ENCODE measurements at regions not wholly inside any gene's neighbourhood (a gene's known extent, or its start where the extent isn't known, plus 50 kb on each side); places are given as distances from the start of the nearest gene placed in this dataset.

DNA sequence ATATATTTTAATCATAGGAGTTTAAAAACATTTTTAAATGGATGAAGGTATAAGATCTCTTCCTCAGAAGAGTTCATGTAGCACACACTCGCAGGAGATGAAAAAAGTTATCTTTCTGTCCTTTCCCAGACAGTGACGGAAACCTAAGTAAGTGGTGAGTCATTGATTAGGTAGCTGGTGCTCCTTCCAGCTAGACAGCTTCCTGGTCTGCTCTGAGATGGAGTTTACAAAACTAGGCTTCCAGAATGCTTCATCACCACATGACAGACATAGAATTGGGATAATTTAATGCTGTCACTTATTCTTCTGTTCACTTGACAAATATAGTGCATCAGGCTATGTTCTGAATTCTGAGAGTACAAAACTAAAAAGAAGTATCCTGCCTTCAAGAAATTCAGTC is 2393.0 kb upstream of the C9orf72 start:
- Histone ChIP-seq H3K36me3 (no peaks in the 10 kb centered on the region), H3K9me3 (ENCODE audit: low read depth) (no peaks in the 10 kb centered on the region), H3K4me3 (no peak overlapping the region), H3K79me2 (ENCODE audit: low read depth) (no peaks in the 10 kb centered on the region), H3K9ac (no peak overlapping the region), H3F3A (ENCODE audit: low read depth) (no peaks in the 10 kb centered on the region), H3K27me3 (no peaks in the 10 kb centered on the region), H3K4me2 (no peak overlapping the region), H3K4me1 (no peaks in the 10 kb centered on the region), H3K27ac (no peak overlapping the region), H4K20me1 (ENCODE audit: low read depth) (no peaks in the 10 kb centered on the region), H2AFZ (replicated peaks) (no peak overlapping the region)
- Mint-ChIP-seq H3K4me1 (no peaks in the 10 kb centered on the region), H3K9me3 (peaks cover 2% of the 10 kb centered on the region), H3K27me3 (ENCODE audit: insufficient read depth, low read depth) (peaks cover 3% of the 10 kb centered on the region), H3K27ac (no peak overlapping the region), H3K36me3 (no peaks in the 10 kb centered on the region), H3K4me3 (no peak overlapping the region)
- no peak for DNase-seq (ENCODE audit: low spot score)
- TF ChIP-seq, protein P1, sequence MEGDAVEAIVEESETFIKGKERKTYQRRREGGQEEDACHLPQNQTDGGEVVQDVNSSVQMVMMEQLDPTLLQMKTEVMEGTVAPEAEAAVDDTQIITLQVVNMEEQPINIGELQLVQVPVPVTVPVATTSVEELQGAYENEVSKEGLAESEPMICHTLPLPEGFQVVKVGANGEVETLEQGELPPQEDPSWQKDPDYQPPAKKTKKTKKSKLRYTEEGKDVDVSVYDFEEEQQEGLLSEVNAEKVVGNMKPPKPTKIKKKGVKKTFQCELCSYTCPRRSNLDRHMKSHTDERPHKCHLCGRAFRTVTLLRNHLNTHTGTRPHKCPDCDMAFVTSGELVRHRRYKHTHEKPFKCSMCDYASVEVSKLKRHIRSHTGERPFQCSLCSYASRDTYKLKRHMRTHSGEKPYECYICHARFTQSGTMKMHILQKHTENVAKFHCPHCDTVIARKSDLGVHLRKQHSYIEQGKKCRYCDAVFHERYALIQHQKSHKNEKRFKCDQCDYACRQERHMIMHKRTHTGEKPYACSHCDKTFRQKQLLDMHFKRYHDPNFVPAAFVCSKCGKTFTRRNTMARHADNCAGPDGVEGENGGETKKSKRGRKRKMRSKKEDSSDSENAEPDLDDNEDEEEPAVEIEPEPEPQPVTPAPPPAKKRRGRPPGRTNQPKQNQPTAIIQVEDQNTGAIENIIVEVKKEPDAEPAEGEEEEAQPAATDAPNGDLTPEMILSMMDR (IDR thresholded peaks at IDR 0.05), result no peak
- TF ChIP-seq EZH2phosphoT487 (IDR thresholded peaks at IDR 0.05) (no peak), EZH2 (IDR thresholded peaks at IDR 0.05) (no peak)

DNA sequence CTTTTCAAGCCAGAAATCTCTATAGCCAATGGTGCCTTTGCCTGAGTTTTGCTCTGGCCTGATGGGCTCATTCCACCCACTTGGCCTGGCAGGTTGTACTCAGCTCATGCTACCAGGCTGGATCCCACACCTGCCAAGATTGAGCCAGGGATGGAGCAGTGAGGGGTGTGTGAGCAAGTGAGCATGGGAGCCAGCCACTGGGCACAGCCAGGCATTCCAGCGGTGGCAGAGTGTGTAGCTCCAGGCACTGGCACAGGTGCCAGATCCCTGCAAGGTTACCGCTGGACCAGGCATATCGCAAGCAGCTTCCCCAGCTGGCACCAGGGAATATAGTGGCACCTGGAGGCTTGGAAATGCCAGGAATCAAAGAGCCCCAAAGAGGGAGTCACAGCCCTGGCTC is 2395.6 kb upstream of the C9orf72 start:
- Histone ChIP-seq H3K36me3 (no peaks in the 10 kb centered on the region), H2AFZ (replicated peaks) (no peak overlapping the region), H3K4me2 (no peak overlapping the region), H3F3A (ENCODE audit: low read depth) (no peaks in the 10 kb centered on the region), H3K79me2 (ENCODE audit: low read depth) (no peaks in the 10 kb centered on the region), H3K4me1 (no peaks in the 10 kb centered on the region), H4K20me1 (ENCODE audit: low read depth) (no peaks in the 10 kb centered on the region), H3K27ac (no peak overlapping the region), H3K27me3 (no peaks in the 10 kb centered on the region), H3K9me3 (ENCODE audit: low read depth) (no peaks in the 10 kb centered on the region), H3K9ac (no peak overlapping the region), H3K4me3 (no peak overlapping the region)
- H3K36me3 Mint-ChIP-seq, result no peaks in the 10 kb centered on the region
- no peak for DNase-seq (ENCODE audit: low spot score)
- H3K27me3 Mint-ChIP-seq (ENCODE audit: insufficient read depth, low read depth), result peaks cover 3% of the 10 kb centered on the region
- peaks cover 2% of the 10 kb centered on the region for H3K9me3 Mint-ChIP-seq
- H3K4me1 Mint-ChIP-seq, result no peaks in the 10 kb centered on the region
- TF ChIP-seq EZH2phosphoT487 (IDR thresholded peaks at IDR 0.05) (no peak), EZH2 (IDR thresholded peaks at IDR 0.05) (no peak)
- no peak overlapping the region for H3K4me3 Mint-ChIP-seq
- H3K27ac Mint-ChIP-seq, result no peak overlapping the region

DNA sequence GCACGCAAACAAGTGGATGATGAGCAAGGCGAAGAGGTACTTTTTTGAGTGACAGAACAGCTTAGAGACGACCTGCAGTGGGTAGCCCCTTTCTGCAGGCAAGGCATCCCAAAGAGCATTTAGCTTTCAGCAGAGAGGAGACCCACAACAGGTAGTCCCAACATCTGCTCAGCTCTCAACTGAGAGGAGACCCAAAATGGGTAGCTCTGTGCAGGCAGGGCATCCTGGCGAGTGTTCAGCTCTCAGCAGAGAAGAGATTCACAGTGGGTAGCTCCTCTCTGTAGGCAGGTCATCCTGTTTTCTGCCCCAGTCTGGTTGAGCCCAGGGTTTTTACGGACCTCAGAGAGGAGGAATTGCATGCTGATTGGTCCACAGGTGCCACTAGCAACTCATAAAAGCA is 2396.1 kb upstream of the C9orf72 start:
- H4K20me1 ChIP-seq (ENCODE audit: low read depth), result no peaks in the 10 kb centered on the region
- no peak overlapping the region for H3K9ac ChIP-seq
- Mint-ChIP-seq H3K4me3 (no peak overlapping the region), H3K27ac (no peak overlapping the region), H3K9me3 (peaks cover 2% of the 10 kb centered on the region), H3K27me3 (ENCODE audit: insufficient read depth, low read depth) (peaks cover 3% of the 10 kb centered on the region), H3K36me3 (no peaks in the 10 kb centered on the region), H3K4me1 (no peaks in the 10 kb centered on the region)
- no peaks in the 10 kb centered on the region for H3K4me1 ChIP-seq
- no peak overlapping the region for H3K27ac ChIP-seq
- H3F3A ChIP-seq (ENCODE audit: low read depth), result no peaks in the 10 kb centered on the region
- H3K9me3 ChIP-seq (ENCODE audit: low read depth), result no peaks in the 10 kb centered on the region
- H2AFZ ChIP-seq (replicated peaks), result no peak overlapping the region
- H3K27me3 ChIP-seq, result no peaks in the 10 kb centered on the region
- no peak overlapping the region for H3K4me3 ChIP-seq
- no peaks in the 10 kb centered on the region for H3K36me3 ChIP-seq
- TF ChIP-seq, protein P1 (IDR thresholded peaks at IDR 0.05), result no peak
- TF ChIP-seq EZH2 (IDR thresholded peaks at IDR 0.05), result no peak
- TF ChIP-seq EZH2phosphoT487 (IDR thresholded peaks at IDR 0.05), result no peak
- DNase-seq (ENCODE audit: low spot score), result no peak
- no peaks in the 10 kb centered on the region for H3K79me2 ChIP-seq (ENCODE audit: low read depth)
- no peak overlapping the region for H3K4me2 ChIP-seq

DNA sequence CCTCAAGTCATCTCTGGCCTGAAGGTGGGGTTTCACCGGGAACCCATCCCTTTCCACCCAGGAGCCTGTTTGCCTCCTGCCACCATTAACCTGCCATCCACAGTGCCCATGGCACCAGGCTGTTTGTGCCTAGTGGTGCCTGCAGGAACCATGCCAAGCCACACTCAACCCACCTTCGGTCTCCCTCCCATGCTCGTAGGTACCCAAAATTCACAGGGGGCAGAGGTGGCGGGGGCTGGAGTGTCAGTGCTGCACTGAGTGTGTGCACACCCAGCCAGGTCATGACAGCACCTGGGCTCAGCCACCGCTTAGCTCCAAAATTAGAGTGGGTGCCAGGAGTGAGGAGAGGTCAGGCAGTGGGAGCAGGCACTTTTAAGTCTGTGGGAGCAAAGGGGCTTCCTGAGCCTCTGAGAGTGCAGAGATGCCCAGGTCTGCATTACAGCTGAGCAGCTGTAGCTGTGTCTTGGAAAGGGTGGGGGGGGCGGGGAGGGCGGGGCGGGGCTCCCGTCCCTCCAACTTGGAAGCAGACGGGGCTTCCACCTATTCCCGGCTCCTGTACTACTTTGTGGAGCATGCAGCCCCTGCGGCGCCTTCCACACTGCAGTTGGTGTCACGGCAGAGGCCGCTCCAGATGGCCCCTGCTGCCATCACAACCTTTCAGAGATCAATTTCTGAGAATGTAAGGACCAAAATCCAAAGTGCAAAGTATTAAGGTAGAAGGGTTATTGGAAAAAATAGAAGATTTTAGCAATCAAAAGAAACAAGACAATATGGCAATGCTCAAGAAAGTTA is 2396.8 kb upstream of the C9orf72 start:
- H3K4me2 ChIP-seq, result no peak overlapping the region
- no peak overlapping the region for H3K27ac ChIP-seq
- no peak overlapping the region for H3K9ac ChIP-seq
- H3K4me1 Mint-ChIP-seq, result no peaks in the 10 kb centered on the region
- no peaks in the 10 kb centered on the region for H3F3A ChIP-seq (ENCODE audit: low read depth)
- peaks cover 3% of the 10 kb centered on the region for H3K27me3 Mint-ChIP-seq (ENCODE audit: insufficient read depth, low read depth)
- H3K9me3 Mint-ChIP-seq, result peaks cover 2% of the 10 kb centered on the region
- H3K36me3 Mint-ChIP-seq, result no peaks in the 10 kb centered on the region
- no peak overlapping the region for H2AFZ ChIP-seq (replicated peaks)
- no peak overlapping the region for H3K4me3 ChIP-seq
- H3K79me2 ChIP-seq (ENCODE audit: low read depth), result no peaks in the 10 kb centered on the region
- H3K27ac Mint-ChIP-seq, result no peak overlapping the region
- DNase-seq (ENCODE audit: low spot score), result no peak
- H3K4me3 Mint-ChIP-seq, result no peak overlapping the region
- no peaks in the 10 kb centered on the region for H3K9me3 ChIP-seq (ENCODE audit: low read depth)
- no peaks in the 10 kb centered on the region for H3K27me3 ChIP-seq
- H4K20me1 ChIP-seq (ENCODE audit: low read depth), result no peaks in the 10 kb centered on the region
- TF ChIP-seq EZH2 (IDR thresholded peaks at IDR 0.05), result no peak
- TF ChIP-seq, protein P1 (IDR thresholded peaks at IDR 0.05), result no peak
- no peak for TF ChIP-seq EZH2phosphoT487 (IDR thresholded peaks at IDR 0.05)
- H3K36me3 ChIP-seq, result no peaks in the 10 kb centered on the region
- H3K4me1 ChIP-seq, result no peaks in the 10 kb centered on the region

All from neural progenitor cell (in vitro differentiated cells).